Panc1 (cell line): ENCODE measurements at regions not wholly inside any gene's neighbourhood (a gene's known extent, or its start where the extent isn't known, plus 50 kb on each side); places are given as distances from the start of the nearest gene placed in this dataset.

ENCODE experiments used
- ATAC-seq: fragments of 200-7000 bp; cut with Tn5 transposase; 2 replicates; pipeline ENCODE4 v1.9.1; 2020; ENCODE audit warnings: mild to moderate bottlenecking, moderate library complexity
- BruUV-seq: library from RNA; stranded (reverse); fragments of 400-500 nt; replicated peaks from 2 replicates; lab custom pipeline; 2021; lab: Mats Ljungman, UMichigan
- CTCF ChIA-PET: fragments of 300-600 bp; sonication (Branson Sonifier 250); formaldehyde crosslinking; loops from one replicate; lab custom pipeline; 2022; ENCODE audit warnings: antibody characterized with exemption; lab: Charles Lee
- POLR2A ChIA-PET: fragments of 300-600 bp; sonication (Branson Sonifier 250); formaldehyde crosslinking; loops from one replicate; lab custom pipeline; 2022; ENCODE audit warnings: antibody characterized with exemption; lab: Charles Lee
- DNase-seq: peaks from one replicate; pipeline ENCODE4 v3.0.0-alpha.2; 2010; ENCODE audit warnings: low read depth, low spot score
- H3K27ac ChIP-seq: 2 replicates; pipeline ENCODE4 v1.5.1; 2011; ENCODE audit warnings: mild to moderate bottlenecking, low read length, inconsistent platforms
- H3K27me3 ChIP-seq: fragments of 200-500 bp; sonication (Bioruptor generic); 2 replicates; pipeline ENCODE4 v1.6.0; 2014; ENCODE audit warnings: low read length, inconsistent platforms; ENCODE audit not compliant: control insufficient read depth, insufficient read depth
- H3K36me3 ChIP-seq: fragments of 200-500 bp; sonication (Bioruptor generic); 2 replicates; pipeline ENCODE4 v1.5.1; 2014; ENCODE audit warnings: inconsistent platforms, mild to moderate bottlenecking, low read length, moderate library complexity; ENCODE audit not compliant: control insufficient read depth, insufficient read depth
- H3K4me1 ChIP-seq: 2 replicates; pipeline ENCODE4 v1.5.1; 2011; ENCODE audit warnings: inconsistent platforms, mild to moderate bottlenecking, low read length, moderate library complexity; ENCODE audit not compliant: control insufficient read depth, insufficient read depth
- H3K4me3 ChIP-seq, 2 experiments: 2 replicates each; pipeline ENCODE4 v1.5.1; 2011 to 2012; ENCODE audit warnings: low read depth in 2 of 2, low read length in 2 of 2, mild to moderate bottlenecking in 2 of 2, inconsistent platforms in 1 of 2, moderate library complexity in 1 of 2
- H3K9me3 ChIP-seq: fragments of 200-500 bp; sonication (Bioruptor generic); 2 replicates; pipeline ENCODE4 v1.5.1; 2014; ENCODE audit warnings: low read depth, mild to moderate bottlenecking, inconsistent platforms, low read length, moderate library complexity; ENCODE audit not compliant: control insufficient read depth, insufficient read depth
- CTCF ChIP-seq: fragments of 450-650 bp; IDR thresholded peaks from 2 replicates; pipeline ENCODE4 v1.5.1; 2017; ENCODE audit warnings: mild to moderate bottlenecking
- POLR2AphosphoS5 ChIP-seq: IDR thresholded peaks from 2 replicates; pipeline ENCODE4 v1.6.1; 2012; ENCODE audit warnings: mild to moderate bottlenecking, low read depth, low read length, moderate library complexity
- REST ChIP-seq, 2 experiments: IDR thresholded peaks; 2 replicates each; pipeline ENCODE4 v1.6.1; 2011 to 2012; ENCODE audit warnings: low read depth in 2 of 2, control low read depth in 1 of 2, low read length in 1 of 2, mild to moderate bottlenecking in 1 of 2, moderate library complexity in 1 of 2; ENCODE audit not compliant: insufficient read depth in 1 of 2
- SIN3A ChIP-seq: IDR thresholded peaks from 2 replicates; pipeline ENCODE4 v1.6.1; 2012; ENCODE audit warnings: low read depth, mild to moderate bottlenecking, low read length, moderate library complexity, borderline replicate concordance; ENCODE audit not compliant: insufficient read depth
- TCF7L2 ChIP-seq: IDR thresholded peaks from 2 replicates; pipeline ENCODE4 v1.6.1; 2011; ENCODE audit warnings: mild to moderate bottlenecking, low read depth, low read length, inconsistent platforms
- in situ Hi-C: cut with HindIII; loops from 2 replicates; pipeline ENCODE4 v1.10.0; 2016; ENCODE audit warnings: low sequenced_read_pairs, low pct_unique_long_range_greater_than_20kb
- intact Hi-C: fragments of 100-400 bp; cut with micrococcal nuclease; formaldehyde crosslinking; loops from one replicate; pipeline ENCODE4 v1.10.0; 2022; ENCODE audit not compliant: unreplicated experiment

- DNase-seq, result no peak
Measured at GRCh38 chr7:13179011-13179582, 491.7 kb downstream of the ARL4A start.

DNA sequence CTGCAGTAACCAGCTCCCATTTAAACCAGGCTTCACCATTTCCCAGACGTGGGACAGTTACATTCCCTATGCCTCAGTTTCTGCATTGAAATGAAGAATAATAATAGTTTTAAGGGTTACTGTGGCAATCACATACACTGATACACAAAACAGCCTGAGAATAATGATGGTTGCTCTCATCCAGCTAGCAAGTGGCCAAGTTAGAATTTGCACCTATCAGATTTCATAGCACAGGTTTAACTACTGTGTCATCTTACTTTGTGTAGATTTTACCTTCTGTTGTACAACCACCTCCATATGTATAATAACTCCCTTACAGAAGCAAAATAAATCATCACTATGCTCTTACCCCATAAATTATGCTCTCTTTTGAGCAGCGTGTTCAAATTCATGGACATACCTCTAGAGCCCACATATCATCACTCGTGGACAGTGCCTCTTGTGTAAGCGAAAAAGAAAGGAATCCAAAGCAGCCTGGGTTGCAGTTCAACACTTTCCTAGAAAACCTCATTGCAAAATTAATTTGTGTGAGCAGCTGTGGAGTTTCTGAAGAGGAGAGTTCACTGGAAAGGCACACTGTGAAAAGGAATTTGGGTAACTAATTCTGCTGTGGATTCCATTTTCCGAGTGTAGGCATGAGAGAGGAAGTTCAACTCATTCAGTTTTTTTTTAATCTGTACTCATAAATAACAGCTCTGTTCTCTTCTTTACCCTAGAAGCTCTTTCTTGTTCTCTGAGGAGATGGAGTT lies 492.5 kb downstream of the ARL4A start:
- no peak for DNase-seq

More at GRCh38 chr7:13179011-13179582, 491.7 kb downstream of the ARL4A start:
- H3K9me3 ChIP-seq, result no peaks in the 10 kb centered on the region
- H3K4me1 ChIP-seq, result no peaks in the 10 kb centered on the region
- TF ChIP-seq CTCF (peak; percentile 47; the same call in 1 of the 2 replicates), TCF7L2 (no peak), SIN3A (no peak)
- in situ Hi-C loops, result no loop called here
- CTCF ChIA-PET, result no interaction called here
- intact Hi-C loops, result no loop called here
- no peaks in the 10 kb centered on the region for H3K27me3 ChIP-seq
- H3K4me3 ChIP-seq, result no peak overlapping the region
- BruUV-seq, result no TSS peak
- POLR2A ChIA-PET, result no interaction called here
- no peaks in the 10 kb centered on the region for H3K36me3 ChIP-seq
- H3K27ac ChIP-seq, result no peak overlapping the region
- ATAC-seq, result no peak

More for the DNA sequence above, 492.5 kb downstream of the ARL4A start:
- no peak for ATAC-seq
- H3K36me3 ChIP-seq, result no peaks in the 10 kb centered on the region
- intact Hi-C loops, result no loop called here
- in situ Hi-C loops, result no loop called here
- no peak overlapping the region for H3K4me3 ChIP-seq
- POLR2A ChIA-PET, result no interaction called here
- no peak for TF ChIP-seq REST (IDR thresholded peaks at IDR 0.05; ENCODE audit: insufficient read depth in 1 of 2, low read depth in 2 of 2, low read length in 1 of 2)
- TF ChIP-seq POLR2AphosphoS5, result no peak
- H3K9me3 ChIP-seq, result no peaks in the 10 kb centered on the region
- H3K27ac ChIP-seq, result no peak overlapping the region
- BruUV-seq, result no TSS peak
- no peaks in the 10 kb centered on the region for H3K4me1 ChIP-seq
- H3K27me3 ChIP-seq, result no peaks in the 10 kb centered on the region
- CTCF ChIA-PET, result no interaction called here
